Nephron progenitor cell (in vitro differentiated cells): ENCODE measurements at regions not wholly inside any gene's neighbourhood (a gene's known extent, or its start where the extent isn't known, plus 50 kb on each side); places are given as distances from the start of the nearest gene placed in this dataset.

Experiments
- DNase-seq: peaks from one replicate; pipeline ENCODE4 v3.0.0; 2021
- H3K27ac Mint-ChIP-seq: 2 replicates; pipeline ENCODE4 v1.8.0; 2021; ENCODE audit warnings: mild to moderate bottlenecking, moderate library complexity, mixed read lengths
- H3K27me3 Mint-ChIP-seq: 2 replicates; pipeline ENCODE4 v1.8.0; 2021; ENCODE audit warnings: mild to moderate bottlenecking, low read depth, mixed read lengths; ENCODE audit not compliant: poor library complexity
- H3K36me3 Mint-ChIP-seq: 2 replicates; pipeline ENCODE4 v1.8.0; 2021; ENCODE audit warnings: low read depth, mixed read lengths
- H3K4me1 Mint-ChIP-seq: 2 replicates; pipeline ENCODE4 v1.8.0; 2021; ENCODE audit warnings: mixed read lengths
- H3K4me3 Mint-ChIP-seq: 2 replicates; pipeline ENCODE4 v1.8.0; 2021; ENCODE audit warnings: mild to moderate bottlenecking, moderate library complexity, mixed read lengths
- H3K9me3 Mint-ChIP-seq: 2 replicates; pipeline ENCODE4 v1.8.0; 2021; ENCODE audit warnings: mild to moderate bottlenecking, moderate library complexity, mixed read lengths
- CTCF ChIP-seq: fragments of 200-600 bp; sonication (generic); IDR thresholded peaks from 2 replicates; pipeline ENCODE4 v1.5.0; 2021; ENCODE audit warnings: antibody characterized with exemption

GRCh38 chr3:148026009-148026588 is 616.9 kb downstream of the ZIC1 start:
- no peak overlapping the region for H3K4me3 Mint-ChIP-seq
- H3K4me1 Mint-ChIP-seq: no peaks in the 10 kb centered on the region
- H3K27ac Mint-ChIP-seq: no peak overlapping the region
- no peak for TF ChIP-seq CTCF
- H3K9me3 Mint-ChIP-seq: no peaks in the 10 kb centered on the region
- no peaks in the 10 kb centered on the region for H3K27me3 Mint-ChIP-seq
- no peak for DNase-seq
- no peaks in the 10 kb centered on the region for H3K36me3 Mint-ChIP-seq

GRCh38 chr3:148030975-148031374 is 621.8 kb downstream of the ZIC1 start:
- no peaks in the 10 kb centered on the region for H3K27me3 Mint-ChIP-seq
- H3K27ac Mint-ChIP-seq: no peak overlapping the region
- TF ChIP-seq CTCF: no peak
- no peak overlapping the region for H3K4me3 Mint-ChIP-seq
- no peaks in the 10 kb centered on the region for H3K36me3 Mint-ChIP-seq
- no peak for DNase-seq
- no peaks in the 10 kb centered on the region for H3K9me3 Mint-ChIP-seq
- H3K4me1 Mint-ChIP-seq: no peaks in the 10 kb centered on the region

- no peaks in the 10 kb centered on the region for H3K4me1 Mint-ChIP-seq
- H3K36me3 Mint-ChIP-seq: no peaks in the 10 kb centered on the region
Measured at GRCh38 chr3:148034353-148034752, 625.2 kb downstream of the ZIC1 start.

GRCh38 chr3:148036331-148036876 is 627.2 kb downstream of the ZIC1 start:
- no peak for TF ChIP-seq CTCF
- no peak overlapping the region for H3K27ac Mint-ChIP-seq
- H3K36me3 Mint-ChIP-seq: no peaks in the 10 kb centered on the region
- no peaks in the 10 kb centered on the region for H3K9me3 Mint-ChIP-seq
- DNase-seq: no peak
- H3K4me1 Mint-ChIP-seq: no peaks in the 10 kb centered on the region
- H3K27me3 Mint-ChIP-seq: no peaks in the 10 kb centered on the region
- H3K4me3 Mint-ChIP-seq: no peak overlapping the region

More at GRCh38 chr3:148034353-148034752, 625.2 kb downstream of the ZIC1 start:
- DNase-seq: no peak
- H3K27me3 Mint-ChIP-seq: no peaks in the 10 kb centered on the region
- no peaks in the 10 kb centered on the region for H3K9me3 Mint-ChIP-seq
- TF ChIP-seq CTCF: no peak
- no peak overlapping the region for H3K27ac Mint-ChIP-seq
- H3K4me3 Mint-ChIP-seq: no peak overlapping the region

- Mint-ChIP-seq H3K27me3 (no peaks in the 10 kb centered on the region), H3K4me1 (no peaks in the 10 kb centered on the region), H3K9me3 (no peaks in the 10 kb centered on the region), H3K4me3 (no peak overlapping the region), H3K36me3 (no peaks in the 10 kb centered on the region), H3K27ac (no peak overlapping the region)
- DNase-seq: no peak
- no peak for TF ChIP-seq CTCF
Measured at GRCh38 chr3:148042663-148043445, 633.7 kb downstream of the ZIC1 start.

- H3K36me3 Mint-ChIP-seq: no peaks in the 10 kb centered on the region
- no peaks in the 10 kb centered on the region for H3K4me1 Mint-ChIP-seq
- no peak overlapping the region for H3K27ac Mint-ChIP-seq
- no peaks in the 10 kb centered on the region for H3K9me3 Mint-ChIP-seq
- no peaks in the 10 kb centered on the region for H3K27me3 Mint-ChIP-seq
- TF ChIP-seq CTCF: no peak
- H3K4me3 Mint-ChIP-seq: no peak overlapping the region
- DNase-seq: no peak
Measured at GRCh38 chr3:148044151-148044550, 635.0 kb downstream of the ZIC1 start.
